Left ventricle myocardium inferior (tissue), 1 donor: ENCODE measurements at regions not wholly inside any gene's neighbourhood (a gene's known extent, or its start where the extent isn't known, plus 50 kb on each side); places are given as distances from the start of the nearest gene placed in this dataset.
"Not testable (repeated sequence)": the region's sequence is repeated elsewhere in the genome, so short reads cannot be mapped to it uniquely, and the experiment has no call there.

Source experiments
- DNase-seq: peaks from one replicate; pipeline ENCODE4 v3.0.0-alpha.2; 2020
- H3K27ac ChIP-seq: fragments of 200-600 bp; replicated peaks from 2 replicates; pipeline ENCODE4 v1.8.0; 2021
- H3K27me3 ChIP-seq: fragments of 200-600 bp; 2 replicates; pipeline ENCODE4 v1.8.0; 2021; ENCODE audit warnings: low read depth
- H3K36me3 ChIP-seq: fragments of 200-600 bp; 2 replicates; pipeline ENCODE4 v1.8.0; 2021
- H3K4me1 ChIP-seq: fragments of 200-600 bp; 2 replicates; pipeline ENCODE4 v1.8.0; 2021
- H3K4me3 ChIP-seq: fragments of 200-600 bp; 2 replicates; pipeline ENCODE4 v1.8.0; 2021; ENCODE audit warnings: mild to moderate bottlenecking, moderate library complexity
- H3K9me3 ChIP-seq: fragments of 200-600 bp; replicated peaks from 2 replicates; pipeline ENCODE4 v1.8.0; 2021
- intact Hi-C: fragments of 100-400 bp; cut with micrococcal nuclease; formaldehyde crosslinking; loops from one replicate; pipeline ENCODE4 v1.11.0; 2022
- TF ChIP-seq, protein P1 (sequence below): fragments of 200-600 bp; IDR thresholded peaks from 2 replicates; pipeline ENCODE4 v1.8.0; 2021; ENCODE audit warnings: antibody characterized with exemption, mild to moderate bottlenecking, borderline replicate concordance
- donor health status: DM: no; HTN: yes; CAD: no; lungs with severe emphysema.

DNA sequence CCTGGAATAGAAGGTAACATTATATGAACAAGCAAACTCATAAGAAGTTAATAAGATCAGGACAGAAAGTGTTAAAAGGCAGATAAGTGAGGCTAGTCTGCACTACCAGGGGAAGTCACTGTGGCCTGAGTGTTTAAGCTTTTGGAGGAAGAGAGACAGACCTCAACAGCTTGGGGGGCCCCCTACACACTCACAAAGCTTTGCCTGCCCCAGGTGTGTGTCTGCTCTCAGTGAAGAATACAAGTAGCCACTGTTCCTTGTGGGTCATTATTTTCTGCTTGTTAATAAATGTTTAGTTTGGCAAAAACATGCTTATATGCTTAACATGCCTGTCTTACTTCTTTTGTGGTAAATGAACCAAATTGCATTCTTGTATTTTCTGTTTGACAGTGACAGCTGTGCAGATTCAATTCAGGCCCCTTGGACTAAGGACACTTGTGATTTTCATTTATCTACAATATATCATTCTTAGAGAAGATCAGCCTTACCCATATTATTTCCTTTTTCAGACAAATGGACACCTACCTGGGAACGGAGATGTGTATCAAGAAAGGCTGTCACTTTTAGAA lies 50.7 kb upstream of the C12orf71 start:
- no peak for DNase-seq
- Histone ChIP-seq H3K27me3 (no peaks in the 10 kb centered on the region), H3K27ac (no peak overlapping the region), H3K4me3 (no peak overlapping the region), H3K36me3 (no peaks in the 10 kb centered on the region), H3K4me1 (no peaks in the 10 kb centered on the region), H3K9me3 (no peaks in the 10 kb centered on the region)
- intact Hi-C loops, result no loop called here
- TF ChIP-seq, protein P1, sequence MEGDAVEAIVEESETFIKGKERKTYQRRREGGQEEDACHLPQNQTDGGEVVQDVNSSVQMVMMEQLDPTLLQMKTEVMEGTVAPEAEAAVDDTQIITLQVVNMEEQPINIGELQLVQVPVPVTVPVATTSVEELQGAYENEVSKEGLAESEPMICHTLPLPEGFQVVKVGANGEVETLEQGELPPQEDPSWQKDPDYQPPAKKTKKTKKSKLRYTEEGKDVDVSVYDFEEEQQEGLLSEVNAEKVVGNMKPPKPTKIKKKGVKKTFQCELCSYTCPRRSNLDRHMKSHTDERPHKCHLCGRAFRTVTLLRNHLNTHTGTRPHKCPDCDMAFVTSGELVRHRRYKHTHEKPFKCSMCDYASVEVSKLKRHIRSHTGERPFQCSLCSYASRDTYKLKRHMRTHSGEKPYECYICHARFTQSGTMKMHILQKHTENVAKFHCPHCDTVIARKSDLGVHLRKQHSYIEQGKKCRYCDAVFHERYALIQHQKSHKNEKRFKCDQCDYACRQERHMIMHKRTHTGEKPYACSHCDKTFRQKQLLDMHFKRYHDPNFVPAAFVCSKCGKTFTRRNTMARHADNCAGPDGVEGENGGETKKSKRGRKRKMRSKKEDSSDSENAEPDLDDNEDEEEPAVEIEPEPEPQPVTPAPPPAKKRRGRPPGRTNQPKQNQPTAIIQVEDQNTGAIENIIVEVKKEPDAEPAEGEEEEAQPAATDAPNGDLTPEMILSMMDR, result no peak

DNA sequence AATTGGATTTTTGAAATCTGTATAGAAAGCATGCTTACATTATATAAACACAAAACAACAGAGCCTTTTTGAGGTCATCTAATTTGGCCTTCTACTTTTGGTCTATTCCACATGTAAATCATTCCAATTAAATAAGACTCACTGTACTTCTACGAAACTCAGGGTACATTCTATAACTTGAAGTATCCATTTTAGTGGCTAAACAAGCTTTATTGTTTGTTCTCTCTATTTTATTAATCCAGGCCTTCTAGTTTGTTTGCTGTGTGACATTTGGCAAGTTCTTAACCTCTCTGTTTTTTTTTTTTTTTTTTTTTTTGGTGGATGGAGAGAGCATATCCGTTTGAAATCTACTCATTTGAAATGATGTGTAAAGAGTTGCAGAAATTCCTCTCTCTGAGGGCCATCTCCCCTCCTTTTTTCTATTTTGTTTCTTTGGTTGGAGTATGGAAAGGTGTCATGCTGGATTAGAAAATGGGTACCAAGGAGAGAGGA lies 58.1 kb upstream of the C12orf71 start:
- Histone ChIP-seq H3K4me3 (no peak overlapping the region), H3K9me3 (no peaks in the 10 kb centered on the region), H3K4me1 (peaks cover 13% of the 10 kb centered on the region), H3K36me3 (no peaks in the 10 kb centered on the region), H3K27ac (no peak overlapping the region), H3K27me3 (no peaks in the 10 kb centered on the region)
- no peak for DNase-seq
- intact Hi-C loops, result no loop called here
- TF ChIP-seq, protein P1, result no peak

DNA sequence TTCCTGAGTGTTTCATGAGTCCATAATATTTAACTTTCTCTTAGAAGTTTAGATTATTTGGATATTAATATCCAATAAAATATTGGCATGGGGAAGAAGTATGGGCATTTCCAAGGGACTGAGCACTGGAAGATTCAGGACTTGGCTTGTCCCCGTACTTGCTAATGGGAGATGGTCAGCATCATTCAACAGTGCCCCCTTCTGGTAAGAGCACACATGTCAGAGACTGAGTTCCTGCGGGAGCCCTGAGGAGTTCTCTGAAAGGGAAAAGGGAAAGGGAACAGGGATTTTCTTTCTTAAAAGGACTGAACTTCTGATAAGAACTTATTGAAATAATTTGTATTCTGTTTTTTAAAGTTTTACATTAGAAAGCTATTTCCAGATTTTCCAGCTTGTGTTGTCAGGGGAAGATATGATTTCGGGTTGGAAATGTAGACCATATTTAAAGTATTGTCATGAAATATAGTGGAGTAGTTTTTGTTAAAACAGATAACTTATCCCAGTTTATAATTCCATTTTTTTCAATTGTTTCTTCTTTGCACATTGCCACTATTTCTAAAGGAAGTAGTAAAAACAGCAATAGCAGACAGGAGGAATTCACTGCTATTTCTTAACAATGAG lies 59.8 kb upstream of the C12orf71 start:
- no peak overlapping the region for H3K27ac ChIP-seq
- TF ChIP-seq, protein P1, result peak; percentile 86
- H3K4me1 ChIP-seq, result peaks cover 19% of the 10 kb centered on the region
- H3K36me3 ChIP-seq, result no peaks in the 10 kb centered on the region
- DNase-seq, result no peak
- H3K27me3 ChIP-seq, result no peaks in the 10 kb centered on the region
- no peaks in the 10 kb centered on the region for H3K9me3 ChIP-seq
- intact Hi-C loops, result no loop called here
- no peak overlapping the region for H3K4me3 ChIP-seq

DNA sequence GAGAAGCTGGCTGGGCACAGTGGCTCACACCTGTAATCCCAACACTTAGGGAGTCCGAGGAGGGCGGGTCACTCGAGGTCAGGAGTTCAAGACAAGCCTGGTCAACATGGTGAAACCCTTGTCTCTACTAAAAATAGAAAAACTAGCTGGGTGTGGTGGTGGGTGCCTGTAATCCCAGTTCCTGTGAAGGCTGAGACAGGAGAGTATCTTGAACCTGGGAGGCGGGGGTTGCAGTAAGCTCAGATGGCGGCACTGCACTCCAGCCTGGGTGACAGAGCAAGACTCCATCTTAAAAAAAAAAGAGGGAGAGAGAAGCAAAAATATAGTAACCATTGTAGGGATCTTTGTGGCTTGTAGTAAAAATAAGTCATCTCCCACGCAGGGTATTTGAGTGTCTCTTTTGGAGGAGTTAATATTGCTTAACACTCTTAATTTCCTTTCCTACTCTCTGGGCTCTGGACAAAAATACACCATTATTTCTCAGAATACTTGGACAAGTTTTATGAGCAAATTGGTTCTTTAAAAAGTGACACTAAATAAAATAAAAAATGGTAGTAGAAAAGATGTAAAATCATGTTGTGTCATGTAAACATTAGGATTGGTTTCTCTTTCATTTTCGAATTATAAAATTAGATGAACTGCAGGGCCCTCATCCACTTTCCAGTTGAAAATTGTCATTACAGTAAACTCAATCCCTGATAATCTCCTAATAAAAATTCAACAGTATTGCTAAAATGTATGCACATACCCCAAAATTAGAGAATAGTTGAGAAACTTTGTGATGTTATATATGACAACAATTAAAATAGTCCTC lies 61.1 kb upstream of the C12orf71 start:
- H3K27ac ChIP-seq, result no peak overlapping the region
- intact Hi-C loops, result no loop called here

DNA sequence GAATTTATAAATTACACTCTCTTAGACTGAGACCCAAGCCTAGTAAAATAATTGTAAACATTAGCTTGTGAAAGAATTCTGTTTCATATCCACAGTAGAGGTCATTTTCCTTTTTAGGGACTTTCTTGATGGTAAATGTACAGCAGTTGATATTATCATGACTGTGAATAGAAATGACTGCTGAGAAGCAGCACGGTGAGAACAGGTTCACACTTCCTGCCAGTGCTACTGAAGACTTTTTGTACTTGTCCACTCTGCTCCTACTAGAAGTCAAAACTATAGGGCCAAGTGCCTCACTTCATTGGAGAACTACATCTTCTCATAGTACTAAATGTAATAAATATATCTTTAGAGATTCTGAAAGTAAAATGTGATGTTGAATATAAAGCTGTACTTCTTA lies 63.3 kb upstream of the C12orf71 start:
- H3K9me3 ChIP-seq, H3K27ac ChIP-seq, H3K36me3 ChIP-seq, intact Hi-C loops, DNase-seq, H3K4me3 ChIP-seq, H3K27me3 ChIP-seq: not testable (repeated sequence)
- H3K4me1 ChIP-seq, result peaks cover 19% of the 10 kb centered on the region

More for the DNA sequence above, 61.1 kb upstream of the C12orf71 start:
- no peak for DNase-seq
- TF ChIP-seq, protein P1, result no peak
- Histone ChIP-seq H3K4me1 (peaks cover 19% of the 10 kb centered on the region), H3K27me3 (no peaks in the 10 kb centered on the region), H3K9me3 (no peaks in the 10 kb centered on the region), H3K36me3 (no peaks in the 10 kb centered on the region), H3K4me3 (peak overlapping the region; percentile 3)

DNA sequence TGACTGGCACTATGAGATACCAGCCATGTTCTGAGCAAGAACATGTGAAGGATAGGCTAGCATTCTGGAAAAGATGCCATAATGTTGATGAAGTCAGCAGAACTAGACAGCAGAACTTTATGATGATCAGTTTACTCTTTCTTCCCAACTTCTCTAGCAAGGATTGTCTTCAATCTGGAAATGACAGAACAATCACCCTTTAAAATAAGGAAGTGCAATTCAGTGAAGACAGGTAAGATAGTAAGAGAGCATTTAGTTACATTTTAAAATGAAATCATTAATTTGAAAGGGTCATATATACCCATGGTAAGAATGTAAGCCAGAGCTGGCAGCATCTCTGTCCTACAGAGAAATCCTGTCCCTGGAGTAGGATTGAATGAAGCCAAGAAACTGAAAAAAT lies 66.0 kb upstream of the C12orf71 start:
- Histone ChIP-seq H3K27ac (no peak overlapping the region), H3K9me3 (no peaks in the 10 kb centered on the region), H3K36me3 (no peaks in the 10 kb centered on the region), H3K4me3 (no peak overlapping the region), H3K4me1 (peaks cover 10% of the 10 kb centered on the region), H3K27me3 (no peaks in the 10 kb centered on the region)
- TF ChIP-seq, protein P1, result no peak
- DNase-seq, result no peak
- intact Hi-C loops, result no loop called here
